Activated T-helper 1 cell treated with Interleukin-2 at 50 U/mL for 16 hours (primary cell): ENCODE measurements at regions not wholly inside any gene's neighbourhood (a gene's known extent, or its start where the extent isn't known, plus 50 kb on each side); places are given as distances from the start of the nearest gene placed in this dataset.

Source experiments
- DNase-seq: peaks from one replicate; pipeline ENCODE4 v3.0.0-alpha.2; 2020; ENCODE audit warnings: low read depth

DNA sequence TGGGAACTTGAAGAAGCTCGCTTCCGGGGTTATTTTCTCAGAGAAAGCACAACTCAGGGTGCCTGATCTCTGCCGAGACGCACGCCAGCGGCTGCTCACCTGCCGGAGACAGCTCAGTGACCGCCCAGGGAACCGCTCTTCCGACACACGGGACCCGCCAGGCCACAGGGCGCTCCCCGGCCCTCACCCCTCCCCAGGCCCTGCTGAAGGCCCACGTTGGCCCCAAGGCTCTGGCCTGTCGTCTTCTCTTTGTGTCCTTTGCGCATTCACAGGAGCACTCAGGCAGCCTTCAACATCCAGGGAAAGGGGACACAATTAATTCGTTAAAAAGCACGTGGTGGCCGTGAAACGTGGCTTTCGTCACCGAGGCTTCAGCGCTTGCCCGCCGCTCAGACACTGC, 276.3 kb upstream of the SALL3 start:
- DNase-seq = no peak

DNA sequence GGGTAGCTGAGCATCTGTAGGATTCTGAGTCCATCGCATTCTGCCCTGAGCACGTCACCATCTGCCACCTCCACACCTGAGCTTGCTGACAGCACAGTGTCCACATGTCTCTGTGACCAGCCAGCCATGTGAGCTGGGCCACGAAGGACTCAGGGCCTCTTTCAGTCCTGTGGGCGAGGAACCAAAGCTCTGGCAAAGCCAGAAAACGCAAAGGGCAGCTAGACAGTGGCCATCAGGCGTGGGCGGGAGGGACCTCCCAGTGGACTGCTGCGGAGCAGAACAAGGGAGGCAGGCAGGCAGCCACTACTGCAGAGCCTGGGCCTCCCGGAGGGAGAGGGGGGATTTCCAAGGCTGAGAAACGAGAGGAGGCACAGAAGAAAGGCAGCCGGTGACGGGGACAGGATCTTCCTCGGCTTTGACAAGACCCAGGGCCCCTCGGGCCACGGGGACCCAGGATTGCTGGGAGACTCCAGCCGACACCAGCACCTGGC, 274.6 kb upstream of the SALL3 start:
- DNase-seq = no peak

DNA sequence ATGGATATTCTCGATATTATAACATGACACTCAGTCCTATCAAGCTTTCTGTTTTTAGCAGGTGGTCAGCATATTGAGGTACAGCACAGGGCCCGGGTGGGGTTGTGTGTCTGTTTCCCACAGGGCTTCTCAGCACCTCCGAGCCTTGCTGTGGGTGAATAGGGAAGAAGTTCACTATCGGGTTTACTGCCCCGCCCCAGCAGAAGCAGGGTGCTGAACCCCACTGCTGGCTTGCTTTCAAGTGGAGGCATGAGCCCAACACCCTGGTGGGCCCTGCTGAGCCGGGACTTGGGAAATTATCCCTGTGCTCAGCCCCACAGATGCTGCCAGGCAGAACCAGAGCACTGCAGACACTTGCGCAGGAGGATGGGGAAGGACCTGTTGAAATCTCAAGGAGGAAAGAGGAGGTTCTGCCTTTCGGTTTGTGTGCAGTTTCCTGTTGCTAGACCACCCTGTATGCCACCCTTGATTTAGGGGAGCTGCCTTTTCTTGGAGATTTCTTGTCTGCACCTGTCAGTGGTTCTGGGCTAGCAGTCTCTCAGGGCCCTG, 270.3 kb upstream of the SALL3 start:
- no peak for DNase-seq

DNA sequence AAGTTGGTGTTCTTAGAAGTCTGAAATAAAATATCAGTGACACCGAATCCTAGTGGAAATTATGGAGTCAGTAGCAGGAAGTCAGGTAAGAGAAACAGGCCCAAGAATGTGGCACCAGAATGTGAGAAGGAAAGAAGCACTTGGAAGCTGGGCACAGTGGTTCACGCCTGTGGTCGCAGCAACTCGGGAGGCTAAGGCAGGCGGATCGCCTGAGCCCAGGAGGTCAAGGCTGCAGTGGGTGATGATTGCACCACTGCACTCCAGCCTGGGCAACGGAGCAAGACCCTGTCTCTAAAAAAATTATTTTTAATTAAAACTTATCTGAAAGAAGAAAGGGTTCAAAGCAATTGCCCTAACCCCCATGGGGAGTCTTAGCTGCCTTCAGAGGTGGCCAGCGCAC, 268.3 kb upstream of the SALL3 start:
- DNase-seq = no peak

DNA sequence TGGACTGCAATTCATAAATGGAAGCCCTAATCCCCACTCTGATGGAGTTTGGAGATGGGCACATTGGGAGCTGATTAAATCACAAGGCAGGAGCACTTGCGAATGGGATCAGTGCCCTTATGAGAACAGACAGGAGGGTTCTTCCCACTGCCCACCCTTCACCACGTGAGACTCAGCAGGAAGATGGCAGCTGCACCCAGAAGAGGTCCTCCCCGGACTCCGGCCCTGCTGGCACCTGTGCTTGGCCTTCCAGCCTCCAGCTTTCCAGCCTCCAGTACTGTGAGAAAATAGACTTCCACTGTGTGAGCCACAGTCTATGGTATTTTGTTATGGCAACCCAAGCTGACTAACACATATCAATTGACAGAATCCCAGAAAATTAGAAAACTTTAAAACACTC, 267.6 kb upstream of the SALL3 start:
- DNase-seq = no peak

DNA sequence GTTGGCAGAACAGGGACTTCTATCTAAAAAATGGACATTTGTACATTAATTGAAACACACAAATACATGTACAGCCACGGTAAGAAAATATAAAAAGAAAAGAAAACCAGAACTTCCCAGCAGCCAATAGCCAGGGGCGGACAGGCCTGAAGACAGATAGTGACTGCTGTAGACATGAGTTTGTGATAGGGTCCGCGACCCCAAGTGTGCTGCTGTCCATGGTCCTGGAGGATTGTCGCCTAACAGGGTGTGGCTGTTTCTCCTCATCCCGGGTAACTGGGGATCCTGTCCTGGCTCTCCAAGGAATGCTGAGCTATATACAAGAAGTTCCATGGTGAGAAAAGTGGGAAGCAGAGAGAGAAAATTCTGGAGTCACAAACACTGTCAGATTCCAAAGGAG, 266.5 kb upstream of the SALL3 start:
- no peak for DNase-seq

DNA sequence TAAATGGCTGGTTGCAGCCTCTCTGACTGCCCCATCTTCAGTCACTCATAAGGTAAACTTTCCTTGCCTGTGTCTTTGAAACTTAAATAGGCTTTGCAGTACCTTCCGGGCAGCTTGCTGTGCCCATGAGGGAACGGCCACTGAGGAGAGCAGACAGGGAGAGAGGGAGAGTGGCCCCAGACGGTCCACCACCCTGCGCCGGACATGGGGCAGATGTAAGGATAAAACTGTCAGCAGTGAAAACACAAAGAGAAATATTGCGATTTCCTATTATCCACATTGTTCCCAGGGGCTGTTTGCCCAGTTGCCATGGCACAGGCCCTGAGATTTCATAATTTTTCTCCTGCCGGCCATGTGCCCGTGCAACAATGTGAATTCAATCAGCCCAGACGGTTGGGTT, 265.9 kb upstream of the SALL3 start:
- no peak for DNase-seq

DNA sequence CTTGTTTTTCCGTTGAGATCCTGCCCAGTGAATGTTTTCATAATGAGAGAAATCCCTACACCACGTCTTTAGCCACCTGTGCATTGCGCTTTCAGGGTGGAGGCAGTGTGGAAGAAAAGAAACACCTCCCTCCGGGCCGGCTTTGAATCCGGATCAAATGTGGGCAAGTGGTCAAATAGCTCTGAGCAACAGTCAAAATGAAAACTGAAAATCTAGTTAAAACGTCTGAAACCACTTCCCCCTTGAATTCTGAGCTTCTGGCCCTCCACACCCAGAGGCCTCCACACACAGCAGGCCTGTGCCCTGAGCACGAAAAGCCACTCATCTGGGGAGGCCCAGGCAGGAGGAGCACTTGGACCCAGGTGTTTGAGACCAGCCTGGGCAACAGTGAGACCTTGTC, 263.6 kb upstream of the SALL3 start:
- DNase-seq = no peak

DNA sequence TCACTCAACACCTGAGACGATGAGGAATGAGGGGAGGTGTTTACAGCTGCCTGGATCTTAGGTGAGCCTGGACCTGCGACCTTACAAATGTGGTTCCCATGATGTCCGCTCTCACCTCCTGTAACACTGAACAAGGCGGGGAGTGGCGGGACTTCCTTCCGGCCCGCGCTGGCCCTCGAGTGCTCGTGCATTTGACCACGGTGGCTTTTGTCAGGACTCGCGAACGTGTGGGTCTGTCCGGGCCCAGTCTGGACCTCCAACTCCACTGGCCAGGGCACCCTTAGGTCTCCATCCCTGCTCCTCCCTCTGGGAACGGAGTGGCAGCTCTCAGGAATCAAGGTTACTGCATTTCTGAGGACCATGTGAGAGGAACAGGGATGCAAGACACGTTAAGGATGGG, 263.0 kb upstream of the SALL3 start:
- DNase-seq = no peak

DNA sequence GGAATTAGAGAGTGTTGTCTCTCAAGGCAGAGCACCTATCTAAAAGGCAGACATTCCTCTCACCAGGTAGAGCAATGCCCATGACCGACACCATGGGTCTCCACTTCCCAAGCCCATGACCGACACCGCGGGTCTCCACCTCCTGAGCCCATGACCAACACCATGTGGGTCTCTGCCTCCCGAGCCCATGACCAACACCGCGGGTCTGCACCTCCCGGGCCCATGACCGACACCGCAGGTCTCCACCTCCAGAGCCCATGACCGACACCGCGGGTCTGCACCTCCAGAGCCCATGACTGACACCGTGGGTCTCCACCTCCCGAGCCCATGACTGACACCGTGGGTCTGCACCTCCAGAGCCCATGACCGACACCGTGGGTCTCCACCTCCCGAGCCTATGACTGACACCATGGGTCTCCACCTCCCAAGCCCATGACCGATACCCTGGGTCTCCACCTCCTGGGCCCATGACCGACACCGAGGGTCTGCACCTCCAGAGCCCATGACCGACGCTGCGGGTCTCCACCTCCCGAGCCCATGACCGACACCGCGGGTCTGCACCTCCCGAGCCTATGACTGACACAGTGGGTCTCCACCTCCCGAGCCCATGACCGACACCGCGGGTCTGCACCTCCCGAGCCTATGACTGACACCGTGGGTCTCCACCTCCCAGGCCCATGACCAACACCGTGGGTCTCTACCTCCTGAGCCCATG, 262.4 kb upstream of the SALL3 start:
- no peak for DNase-seq

DNA sequence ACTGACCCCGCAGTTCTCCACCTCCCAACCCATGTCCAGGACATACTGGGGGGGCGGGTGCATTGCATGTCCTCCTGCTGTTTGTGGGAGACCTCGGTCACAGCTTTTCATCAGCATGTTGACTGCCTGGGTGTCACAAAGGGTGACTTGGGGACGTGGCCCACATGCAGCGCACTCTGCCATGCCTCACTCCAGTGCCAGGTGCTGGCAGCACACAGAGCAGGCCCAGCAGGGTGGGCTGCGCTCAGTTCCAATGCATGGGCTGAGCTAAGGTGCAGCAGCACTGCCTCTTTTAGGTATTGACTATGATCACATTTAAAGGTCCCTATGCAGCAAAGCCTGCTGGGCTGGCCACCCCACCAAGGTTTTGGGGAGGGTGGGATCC, 261.9 kb upstream of the SALL3 start:
- no peak for DNase-seq

DNA sequence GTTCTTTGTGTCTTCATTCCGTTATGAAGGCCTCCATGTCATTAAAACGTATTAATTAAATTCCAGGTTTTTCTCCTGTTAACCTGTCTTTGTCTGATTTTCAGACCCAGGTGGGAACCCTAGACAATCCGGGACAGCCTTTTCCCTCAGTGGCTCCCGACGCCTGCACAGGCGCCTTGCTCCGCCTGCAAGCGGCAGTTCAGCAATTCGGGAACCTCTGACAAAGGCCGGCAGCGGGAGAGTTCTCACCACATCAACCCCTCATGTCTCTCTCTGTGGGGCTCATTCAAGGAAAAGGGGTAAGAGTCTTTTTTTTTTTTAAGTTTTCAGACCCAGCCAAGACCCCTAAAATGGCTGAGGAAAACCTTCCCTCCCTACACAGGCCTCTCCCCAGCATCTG, 259.8 kb upstream of the SALL3 start:
- no peak for DNase-seq

DNA sequence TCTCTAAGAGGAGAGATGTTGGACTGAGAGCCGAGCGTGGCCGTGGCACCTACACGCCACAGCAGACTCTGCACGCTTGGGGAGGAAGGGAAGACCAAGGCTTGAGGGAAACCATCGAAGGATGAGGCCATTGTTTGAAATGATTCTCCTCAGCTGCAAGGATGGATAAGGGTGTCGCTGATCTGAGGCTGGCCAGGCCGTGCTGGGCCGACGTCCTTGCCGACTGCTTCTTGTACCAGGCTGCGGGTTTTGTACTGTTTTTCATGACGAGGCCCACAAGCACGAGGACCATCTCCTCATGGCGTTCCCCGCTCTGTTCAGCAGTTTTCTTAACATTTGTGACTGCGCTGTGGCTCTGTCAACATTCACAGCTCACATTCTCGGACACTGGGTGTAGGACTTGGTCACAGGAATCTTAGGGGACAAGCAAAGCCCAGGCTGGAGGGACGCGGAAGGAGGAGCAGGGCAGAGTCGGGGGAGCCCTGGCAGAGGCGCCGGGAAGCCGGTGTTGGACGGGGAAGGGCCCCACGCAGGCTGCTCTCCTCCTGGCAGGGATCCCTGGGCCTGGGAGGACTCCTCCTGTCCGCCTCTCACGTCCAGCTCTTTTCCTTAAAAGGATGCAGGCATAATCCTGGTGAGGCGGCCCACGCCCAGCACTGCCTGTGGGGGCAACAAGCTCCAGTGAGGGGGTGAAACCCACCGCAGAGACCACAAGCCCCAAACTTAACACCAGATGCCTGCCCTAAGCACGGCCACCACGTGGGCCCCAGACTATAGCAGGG, 259.0 kb upstream of the SALL3 start:
- no peak for DNase-seq

DNA sequence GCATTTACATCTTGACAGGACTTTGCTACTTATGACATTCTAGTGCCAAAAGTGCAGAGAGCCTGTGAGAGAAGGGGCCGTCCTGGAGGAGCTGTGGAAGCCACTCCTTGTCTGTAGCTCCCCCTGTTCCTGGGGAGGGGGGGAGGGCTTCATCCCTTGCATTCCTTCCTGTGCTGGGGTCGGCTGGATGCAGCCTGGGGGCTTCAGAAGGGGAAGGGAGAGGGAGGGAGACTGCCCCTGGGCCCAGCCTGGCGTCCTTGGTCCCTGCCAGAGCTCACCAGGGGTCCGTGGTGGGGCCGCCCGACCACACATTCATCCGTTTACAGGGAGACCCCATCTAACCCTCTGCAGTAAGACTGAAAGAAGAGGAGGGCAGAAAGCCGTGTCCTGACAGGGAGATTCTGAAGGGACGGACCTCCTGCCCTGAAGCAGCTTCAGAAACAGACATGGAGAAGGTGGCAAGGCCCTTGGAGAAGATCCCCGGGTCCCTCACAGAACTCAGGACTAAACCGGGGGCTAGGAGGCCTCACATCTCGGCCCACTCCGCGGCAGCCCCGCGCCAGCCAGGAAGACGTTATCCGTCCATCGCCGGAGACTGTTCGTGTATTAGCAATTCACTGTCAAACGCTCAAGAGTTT, 258.3 kb upstream of the SALL3 start:
- no peak for DNase-seq

DNA sequence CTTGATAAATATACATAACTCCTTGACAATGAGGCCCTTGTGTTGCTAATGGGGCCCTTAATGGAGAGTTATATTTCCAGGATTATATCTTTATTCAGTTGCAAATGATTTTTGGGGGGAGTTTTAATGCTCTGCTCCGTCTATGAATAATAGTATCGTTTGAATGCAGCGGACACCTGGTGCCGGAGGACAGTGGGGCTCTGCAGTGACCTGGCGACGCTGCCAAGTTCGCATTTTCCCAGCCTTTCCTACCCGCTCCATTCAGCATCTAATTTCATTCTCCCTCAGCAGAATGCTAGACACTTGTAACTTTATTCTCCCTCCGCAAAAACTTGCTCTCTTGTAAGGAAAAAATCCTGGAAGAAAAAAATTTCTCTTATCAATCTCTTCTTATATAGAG, 257.6 kb upstream of the SALL3 start:
- no peak for DNase-seq

DNA sequence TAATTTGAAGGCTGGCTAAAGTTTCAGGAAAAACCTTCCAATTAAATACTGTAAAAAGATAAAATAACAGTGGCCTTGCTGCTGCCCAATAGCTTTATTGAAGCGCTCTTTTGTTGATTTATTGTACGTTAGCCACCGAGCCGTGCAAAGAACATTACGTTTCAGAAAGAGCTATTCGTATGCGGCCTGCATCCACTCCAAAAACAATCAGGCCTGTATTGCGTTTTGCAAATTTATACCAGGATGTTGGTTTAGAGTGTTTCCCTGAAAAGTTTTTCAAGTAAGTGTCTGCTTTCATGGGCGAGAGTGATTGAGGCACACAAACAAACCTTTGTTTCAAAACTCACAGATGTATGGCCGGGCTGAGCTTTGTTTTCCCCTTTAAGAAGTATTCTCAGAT, 257.2 kb upstream of the SALL3 start:
- no peak for DNase-seq

DNA sequence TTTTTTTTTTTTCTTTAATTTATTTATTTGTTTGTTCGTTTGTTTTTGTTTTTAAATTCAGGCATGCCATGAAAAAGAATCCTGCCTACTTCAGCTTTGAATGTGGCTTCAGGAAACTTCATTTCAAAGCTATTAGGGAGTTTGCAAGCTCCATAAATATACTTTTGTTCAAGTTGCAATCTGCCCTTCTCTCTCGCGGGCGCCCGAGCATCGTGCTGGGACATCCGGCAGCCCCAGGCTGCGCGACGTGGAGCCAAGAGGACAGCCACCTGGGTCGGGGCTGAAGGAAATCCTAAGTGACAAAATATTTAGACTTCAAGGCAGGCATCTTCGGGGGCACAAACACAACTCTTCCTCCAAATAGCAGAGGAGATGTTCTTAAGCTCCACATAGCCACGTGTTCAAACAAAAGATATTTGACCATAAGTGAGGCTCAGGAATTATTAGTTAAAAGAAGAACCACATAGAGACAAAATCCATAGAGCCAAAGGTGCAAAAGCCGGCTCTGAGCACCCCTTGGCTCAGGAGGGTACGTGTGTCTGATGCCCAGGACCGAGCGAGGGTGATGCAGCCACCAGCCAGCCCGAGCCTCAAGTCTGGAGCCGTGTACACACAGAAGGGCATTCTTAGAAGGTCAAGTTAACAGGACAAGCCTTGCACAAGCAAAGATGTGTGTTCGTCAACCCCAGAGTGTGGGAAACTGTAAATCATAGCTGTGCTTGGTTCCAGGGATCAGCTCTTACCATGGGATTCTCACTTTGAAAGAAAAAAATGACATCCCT, 256.5 kb upstream of the SALL3 start:
- no peak for DNase-seq

DNA sequence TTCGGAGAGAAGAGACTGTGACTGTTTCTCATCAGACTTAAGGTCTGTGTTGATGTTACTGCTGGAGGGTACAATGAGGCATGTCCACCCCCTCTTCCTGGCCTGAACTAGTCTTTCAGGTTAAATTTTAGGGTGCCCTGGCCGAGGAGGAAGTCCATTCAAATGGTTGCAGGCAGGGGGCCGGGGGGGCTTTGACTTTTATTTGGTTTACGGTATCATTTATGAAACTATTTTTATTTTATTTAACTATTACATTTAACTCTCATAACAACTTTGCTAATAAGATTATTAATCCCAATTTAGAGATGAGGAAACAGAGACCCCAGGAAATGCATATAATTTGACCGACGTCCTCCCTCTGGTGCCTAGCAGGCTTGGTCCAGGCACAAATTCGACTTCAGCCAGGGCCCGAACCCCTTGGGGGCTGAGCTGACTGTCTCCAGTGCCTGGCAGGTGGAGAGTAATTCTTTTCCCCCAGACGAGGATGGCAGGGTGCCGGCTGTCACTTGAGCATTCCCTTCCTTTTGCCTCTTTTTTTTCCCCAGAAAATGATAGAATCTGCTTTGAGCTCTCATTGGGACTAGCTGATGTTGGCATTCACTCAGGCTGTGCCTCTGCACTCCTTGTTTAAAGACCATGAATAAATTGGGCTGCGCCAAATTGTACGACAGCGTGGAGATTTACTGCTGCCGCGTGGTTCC, 255.3 kb upstream of the SALL3 start:
- DNase-seq = no peak

DNA sequence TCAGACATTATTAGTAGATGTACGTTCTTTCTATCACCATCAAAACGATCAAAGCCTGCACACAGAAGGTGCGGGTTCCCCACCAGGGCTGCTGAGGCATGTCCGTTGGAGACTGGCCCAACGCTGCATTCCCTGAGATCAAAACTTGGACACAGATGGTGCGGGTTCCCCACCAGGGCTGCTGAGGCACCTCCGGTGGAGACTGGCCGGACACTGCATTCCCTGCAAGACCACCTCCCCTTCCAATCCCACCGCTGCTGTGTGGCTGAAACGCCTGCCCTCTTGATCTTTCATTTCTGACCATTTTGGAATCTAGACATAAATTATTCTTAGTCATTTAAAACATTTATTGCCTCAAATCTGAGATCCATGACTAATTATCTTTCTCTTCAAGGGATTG, 254.2 kb upstream of the SALL3 start:
- no peak for DNase-seq

DNA sequence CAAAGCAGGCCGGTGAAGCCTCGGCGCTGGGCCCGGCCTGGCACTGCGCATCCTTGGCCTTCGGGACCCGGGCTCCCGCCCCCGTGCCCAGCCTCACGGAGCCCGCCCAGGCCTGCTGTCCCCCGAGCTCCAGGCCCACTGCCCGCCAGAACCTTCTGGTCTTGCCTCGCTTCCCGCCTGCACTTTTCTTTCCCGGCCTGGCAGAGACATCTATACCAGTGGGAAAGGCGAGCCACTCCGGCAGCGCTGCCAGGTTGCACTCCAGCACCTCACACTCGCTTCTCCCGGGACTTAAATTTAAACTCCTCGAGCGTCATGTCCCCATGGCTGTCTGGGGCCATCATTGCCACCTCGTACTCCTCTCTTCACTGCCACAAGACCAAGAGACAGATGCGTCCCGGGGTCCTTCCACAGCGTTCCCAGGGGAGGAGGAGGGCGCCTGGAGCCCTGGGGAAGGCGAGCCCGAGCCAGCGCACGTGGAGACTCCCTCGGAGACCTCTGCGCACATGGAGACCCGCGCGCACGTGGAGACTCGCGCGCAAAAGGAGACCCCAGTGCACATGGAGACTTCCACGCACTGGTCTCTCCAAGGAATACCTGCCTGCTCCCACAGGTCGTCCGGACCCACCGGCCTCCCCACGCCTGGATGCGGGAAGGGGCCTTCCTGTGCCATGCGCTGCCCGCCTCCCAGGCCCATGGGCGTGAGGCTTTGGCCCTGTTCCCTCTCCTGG, 253.1 kb upstream of the SALL3 start:
- no peak for DNase-seq
